GM12878 (cell line): ENCODE measurements at regions not wholly inside any gene's neighbourhood (a gene's known extent, or its start where the extent isn't known, plus 50 kb on each side); places are given as distances from the start of the nearest gene placed in this dataset.
"Not testable (repeated sequence)": the region's sequence is repeated elsewhere in the genome, so short reads cannot be mapped to it uniquely, and the experiment has no call there.

ENCODE experiments used
- ATF2 ChIP-seq: IDR thresholded peaks from 2 replicates; pipeline ENCODE4 v1.6.1; 2012; ENCODE audit warnings: low read length, inconsistent platforms
- CBX3 ChIP-seq: fragments of 200-600 bp; sonication (generic); IDR thresholded peaks from 2 replicates; pipeline ENCODE4 v1.6.1; 2016; ENCODE audit warnings: low read depth, borderline replicate concordance
- CTCF ChIP-seq, 3 experiments: IDR thresholded peaks in 2 of 3; conservative IDR thresholded peaks in 1 of 3; 2 replicates each; pipeline ENCODE4 v1.5.1; 2011; ENCODE audit warnings: low read depth in 3 of 3, low read length in 3 of 3, mild to moderate bottlenecking in 3 of 3, control low read depth in 2 of 3, moderate library complexity in 2 of 3, inconsistent platforms in 1 of 3, mixed read lengths in 1 of 3; ENCODE audit not compliant: control insufficient read depth in 2 of 3, insufficient read depth in 1 of 3; ENCODE audit errors: extremely low read depth in 1 of 3
- GABPA ChIP-seq: IDR thresholded peaks from 2 replicates; pipeline ENCODE4 v1.6.1; 2014; ENCODE audit warnings: antibody characterized with exemption, low read depth, mild to moderate bottlenecking, inconsistent platforms
- JUND ChIP-seq: IDR thresholded peaks from 2 replicates; pipeline ENCODE4 v1.6.1; 2012; ENCODE audit warnings: low read depth, mild to moderate bottlenecking, low read length, improper control_type of control experiment, moderate library complexity
- KAT2A ChIP-seq: conservative IDR thresholded peaks from 2 replicates; pipeline ENCODE4 v1.6.1; 2011; ENCODE audit warnings: low read depth, low read length; ENCODE audit not compliant: control insufficient read depth
- MXI1 ChIP-seq: fragments of 150-350 bp; IDR thresholded peaks from 2 replicates; pipeline ENCODE4 v1.6.1; 2011; ENCODE audit warnings: low read depth, mild to moderate bottlenecking, inconsistent platforms, low read length, improper control_type of control experiment
- POLR2AphosphoS5 ChIP-seq: IDR thresholded peaks from 2 replicates; pipeline ENCODE4 v1.6.1; 2011; ENCODE audit warnings: mild to moderate bottlenecking, low read length, inconsistent platforms
- TAF1 ChIP-seq: IDR thresholded peaks from 2 replicates; pipeline ENCODE4 v1.6.1; 2011; ENCODE audit warnings: mild to moderate bottlenecking, low read depth, low read length, borderline replicate concordance
- TCF12 ChIP-seq: IDR thresholded peaks from 2 replicates; pipeline ENCODE4 v1.6.1; 2011; ENCODE audit warnings: low read depth, mild to moderate bottlenecking, low read length
- ZBTB40 ChIP-seq: fragments of 450-650 bp; IDR thresholded peaks from 2 replicates; pipeline ENCODE4 v1.6.1; 2016; ENCODE audit warnings: mild to moderate bottlenecking, moderate library complexity, borderline replicate concordance
- ZNF274 ChIP-seq: IDR thresholded peaks from one replicate; pipeline ENCODE4 v1.8.0; 2011; ENCODE audit not compliant: insufficient read length, insufficient read depth

GRCh38 chr11:67846303-67846702 lies 157.6 kb downstream of the UNC93B1 start:
- not testable (repeated sequence) for TF ChIP-seq JUND; ZNF274; ATF2; GABPA; CTCF (IDR thresholded peaks at IDR 0.05 in 2 of 3, conservative IDR thresholded peaks at IDR 0.05 in 1 of 3; ENCODE audit: control insufficient read depth in 2 of 3, extremely low read depth in 1 of 3, insufficient read depth in 1 of 3, low read depth in 3 of 3, low read length in 3 of 3); MXI1; CBX3; ZBTB40; TAF1; KAT2A; TCF12; POLR2AphosphoS5
